Kidney epithelial cell (primary cell): ENCODE measurements at regions not wholly inside any gene's neighbourhood (a gene's known extent, or its start where the extent isn't known, plus 50 kb on each side); places are given as distances from the start of the nearest gene placed in this dataset.

Source experiments
- DNase-seq: peaks from one replicate; pipeline ENCODE4 v3.0.0-alpha.2; 2010; ENCODE audit warnings: low read depth
- H3K27me3 ChIP-seq: 2 replicates; pipeline ENCODE4 v1.6.0; 2011; ENCODE audit warnings: low read length; ENCODE audit not compliant: control insufficient read depth, insufficient read depth
- H3K36me3 ChIP-seq: 2 replicates; pipeline ENCODE4 v1.5.1; 2011; ENCODE audit warnings: low read length; ENCODE audit not compliant: control insufficient read depth, insufficient read depth
- H3K4me3 ChIP-seq: 2 replicates; pipeline ENCODE4 v1.5.1; 2011; ENCODE audit warnings: low read depth, mild to moderate bottlenecking, control low read depth, low read length
- TF ChIP-seq, protein P1 (sequence below): IDR thresholded peaks from 2 replicates; pipeline ENCODE4 v1.5.1; 2011; ENCODE audit warnings: mild to moderate bottlenecking, moderate library complexity, low read length, control low read depth, inconsistent platforms; ENCODE audit not compliant: insufficient read depth, poor library complexity, severe bottlenecking

GRCh38 chr15:69914040-69914439 lies 183.7 kb downstream of the TLE3 start:
- no peaks in the 10 kb centered on the region for H3K36me3 ChIP-seq
- DNase-seq, result no peak

DNA sequence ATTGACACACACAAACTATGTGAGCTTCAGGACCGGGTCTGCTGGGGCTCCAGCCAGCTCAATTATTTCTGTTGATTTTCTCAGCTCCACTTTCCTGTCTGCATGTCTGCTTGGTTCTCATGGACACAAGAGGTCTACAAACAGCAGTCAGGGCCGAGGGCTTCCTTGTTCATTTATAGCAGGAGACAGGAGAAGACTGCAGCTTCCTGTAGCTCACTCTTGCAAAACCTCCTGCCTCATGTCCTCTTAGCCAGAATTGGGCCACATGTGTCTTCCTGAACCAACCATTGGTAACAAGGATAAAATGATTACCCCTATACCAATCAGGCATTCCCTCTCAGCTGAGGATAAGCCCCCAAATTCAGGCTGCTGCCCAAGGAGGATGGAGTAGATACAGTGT lies 182.8 kb downstream of the TLE3 start:
- TF ChIP-seq, protein P1, sequence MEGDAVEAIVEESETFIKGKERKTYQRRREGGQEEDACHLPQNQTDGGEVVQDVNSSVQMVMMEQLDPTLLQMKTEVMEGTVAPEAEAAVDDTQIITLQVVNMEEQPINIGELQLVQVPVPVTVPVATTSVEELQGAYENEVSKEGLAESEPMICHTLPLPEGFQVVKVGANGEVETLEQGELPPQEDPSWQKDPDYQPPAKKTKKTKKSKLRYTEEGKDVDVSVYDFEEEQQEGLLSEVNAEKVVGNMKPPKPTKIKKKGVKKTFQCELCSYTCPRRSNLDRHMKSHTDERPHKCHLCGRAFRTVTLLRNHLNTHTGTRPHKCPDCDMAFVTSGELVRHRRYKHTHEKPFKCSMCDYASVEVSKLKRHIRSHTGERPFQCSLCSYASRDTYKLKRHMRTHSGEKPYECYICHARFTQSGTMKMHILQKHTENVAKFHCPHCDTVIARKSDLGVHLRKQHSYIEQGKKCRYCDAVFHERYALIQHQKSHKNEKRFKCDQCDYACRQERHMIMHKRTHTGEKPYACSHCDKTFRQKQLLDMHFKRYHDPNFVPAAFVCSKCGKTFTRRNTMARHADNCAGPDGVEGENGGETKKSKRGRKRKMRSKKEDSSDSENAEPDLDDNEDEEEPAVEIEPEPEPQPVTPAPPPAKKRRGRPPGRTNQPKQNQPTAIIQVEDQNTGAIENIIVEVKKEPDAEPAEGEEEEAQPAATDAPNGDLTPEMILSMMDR, result no peak
- DNase-seq, result no peak
- H3K27me3 ChIP-seq, result peaks cover 14% of the 10 kb centered on the region
- no peak overlapping the region for H3K4me3 ChIP-seq
- no peaks in the 10 kb centered on the region for H3K36me3 ChIP-seq

More at GRCh38 chr15:69914040-69914439, 183.7 kb downstream of the TLE3 start:
- peaks cover 14% of the 10 kb centered on the region for H3K27me3 ChIP-seq
- H3K4me3 ChIP-seq, result no peak overlapping the region
- TF ChIP-seq, protein P1, result no peak

DNA sequence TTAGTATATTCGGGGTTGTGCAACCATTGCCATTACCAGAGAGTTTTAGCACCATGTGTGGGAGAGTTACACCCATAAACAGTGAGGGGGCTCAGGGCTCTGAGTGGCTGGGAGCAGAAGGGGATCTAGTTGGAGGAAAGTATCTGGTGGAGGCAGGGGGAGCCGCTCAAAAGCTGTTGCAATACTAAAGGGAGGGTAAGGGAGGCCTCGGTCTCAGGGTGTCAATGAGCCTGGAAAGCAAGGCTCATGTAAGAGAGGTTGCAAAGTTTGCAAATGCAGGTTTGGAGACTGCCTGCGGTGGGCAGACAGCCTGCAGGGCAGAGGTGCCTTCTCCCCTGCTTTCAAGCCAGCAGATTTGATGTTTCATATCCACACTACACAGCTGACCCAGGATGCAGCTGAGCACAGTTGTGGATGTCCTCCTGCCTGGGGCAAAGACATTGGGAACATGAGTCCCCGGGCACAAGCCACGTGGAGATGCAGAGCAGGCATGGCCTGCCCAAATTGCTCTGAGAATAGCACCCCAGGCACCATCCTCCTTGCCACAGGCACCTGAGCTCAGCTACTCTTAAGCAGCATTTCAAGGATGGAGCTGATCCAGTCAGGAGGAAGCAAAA lies 181.4 kb downstream of the TLE3 start:
- Histone ChIP-seq H3K36me3 (no peaks in the 10 kb centered on the region), H3K4me3 (no peak overlapping the region), H3K27me3 (peaks cover 12% of the 10 kb centered on the region)
- TF ChIP-seq, protein P1, result no peak
- no peak for DNase-seq

DNA sequence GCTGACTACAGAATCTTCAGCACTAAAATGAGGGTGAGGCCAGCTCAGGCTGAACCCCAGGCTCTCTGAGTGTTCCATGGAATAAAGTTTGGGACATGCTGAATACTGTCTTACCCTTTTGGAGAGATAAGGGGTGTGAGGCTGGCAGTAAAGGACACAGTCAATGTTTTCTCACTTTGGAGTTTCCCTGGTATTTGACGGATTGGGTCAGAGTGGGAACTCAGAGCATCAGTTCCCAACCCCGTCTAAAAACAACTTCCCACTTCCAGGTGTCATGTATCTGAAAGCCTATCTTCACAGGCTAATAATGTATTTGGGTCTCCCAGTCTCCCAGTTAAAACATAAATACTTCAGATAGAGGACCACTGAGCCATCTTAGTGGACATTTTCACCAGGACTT lies 180.7 kb downstream of the TLE3 start:
- Histone ChIP-seq H3K27me3 (peaks cover 10% of the 10 kb centered on the region), H3K4me3 (no peak overlapping the region), H3K36me3 (no peaks in the 10 kb centered on the region)
- TF ChIP-seq, protein P1, result no peak
- DNase-seq, result no peak

DNA sequence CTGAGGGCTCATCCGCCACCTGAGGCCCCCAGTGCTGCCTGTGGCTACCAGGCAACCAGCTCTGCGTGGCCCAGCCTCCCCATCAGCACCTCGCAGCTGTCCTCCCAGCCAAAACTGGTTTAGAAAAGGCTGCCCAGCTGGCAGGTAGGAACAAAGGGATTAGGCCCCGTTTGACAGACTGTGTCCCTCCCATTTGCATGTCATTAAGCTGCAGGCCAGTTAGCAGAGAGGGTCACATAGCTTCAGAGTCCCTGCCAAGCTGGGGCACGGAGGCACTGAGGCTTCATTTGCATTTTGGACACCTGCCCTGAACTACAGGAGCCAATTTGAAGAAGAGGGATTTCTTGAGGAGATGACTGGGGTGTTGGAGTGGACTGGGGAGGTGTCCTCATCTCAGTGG lies 177.9 kb downstream of the TLE3 start:
- DNase-seq, result no peak
- Histone ChIP-seq H3K36me3 (no peaks in the 10 kb centered on the region), H3K4me3 (no peak overlapping the region), H3K27me3 (peaks cover 10% of the 10 kb centered on the region)
- TF ChIP-seq, protein P1, result no peak

- Histone ChIP-seq H3K36me3 (no peaks in the 10 kb centered on the region), H3K27me3 (peaks cover 10% of the 10 kb centered on the region)
Measured at GRCh38 chr15:69920221-69920620, 177.5 kb downstream of the TLE3 start.

More at GRCh38 chr15:69920221-69920620, 177.5 kb downstream of the TLE3 start:
- H3K4me3 ChIP-seq, result no peak overlapping the region
- no peak for DNase-seq
- TF ChIP-seq, protein P1, result no peak
